SHP77 (cell line): ENCODE measurements at regions not wholly inside any gene's neighbourhood (a gene's known extent, or its start where the extent isn't known, plus 50 kb on each side); places are given as distances from the start of the nearest gene placed in this dataset.

Experiments
- DNase-seq, 2 experiments: peaks; one replicate each; lab custom pipeline; 2025; lab: John Stamatoyannopoulos, UW

DNA sequence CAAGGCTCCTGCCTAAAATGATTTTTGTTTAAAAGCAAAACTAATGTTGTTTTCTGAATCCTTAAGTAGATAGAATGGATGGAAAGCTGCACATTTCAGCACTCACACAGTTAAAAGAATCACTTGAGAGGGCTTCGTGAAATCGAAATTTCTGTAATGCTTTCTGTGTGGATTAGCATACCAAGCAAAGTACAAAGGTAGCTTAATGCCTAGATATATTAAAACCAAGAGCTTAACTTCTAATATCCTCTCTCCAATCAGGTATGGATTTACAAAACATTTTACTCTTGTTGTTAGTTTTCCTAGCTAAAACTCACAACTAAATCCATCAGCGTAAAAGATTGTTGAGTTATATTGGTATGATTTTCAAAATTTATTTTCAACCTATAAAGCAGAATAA, 378.8 kb upstream of the PRMT6 start:
- DNase-seq = no peak

DNA sequence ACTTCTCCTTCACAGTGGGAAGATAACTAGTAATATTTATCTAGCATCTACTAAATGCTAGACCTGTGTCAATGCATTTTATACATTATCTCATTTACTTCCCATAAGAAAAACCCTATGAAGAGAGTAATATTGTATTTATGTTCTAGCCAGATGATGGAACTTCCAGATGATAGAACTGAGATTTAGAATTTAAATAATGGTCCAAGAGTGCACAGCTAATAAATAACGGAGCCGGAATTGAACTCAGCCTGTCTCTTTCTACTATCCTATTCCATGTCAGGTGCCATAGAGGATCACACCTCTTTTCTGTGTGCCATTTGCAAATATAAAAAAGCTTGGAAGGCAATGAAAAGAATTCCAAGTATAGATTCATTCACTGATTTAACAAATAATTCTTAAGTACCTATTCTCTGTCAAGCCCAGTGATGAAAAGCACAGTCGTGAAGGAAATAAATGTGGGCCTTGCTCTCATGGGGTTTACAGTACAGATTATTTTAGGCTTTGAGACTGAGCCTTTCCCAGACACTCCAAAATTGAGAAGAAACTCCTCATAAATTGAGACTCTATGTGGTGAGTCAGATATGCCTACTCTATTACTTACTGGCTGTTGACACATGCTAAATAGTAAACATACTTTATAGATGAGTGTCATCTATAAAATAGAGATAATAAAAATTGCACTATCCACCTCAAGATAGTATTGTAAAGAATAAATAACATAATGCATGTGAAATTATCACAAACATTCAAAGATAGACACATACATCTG, 378.0 kb upstream of the PRMT6 start:
- DNase-seq = no peak

GRCh38 chr1:106680216-106680615, 376.3 kb upstream of the PRMT6 start:
- no peak for DNase-seq

- DNase-seq = no peak
These were observed 375.6 kb upstream of the PRMT6 start for GRCh38 chr1:106680776-106681344.

DNA sequence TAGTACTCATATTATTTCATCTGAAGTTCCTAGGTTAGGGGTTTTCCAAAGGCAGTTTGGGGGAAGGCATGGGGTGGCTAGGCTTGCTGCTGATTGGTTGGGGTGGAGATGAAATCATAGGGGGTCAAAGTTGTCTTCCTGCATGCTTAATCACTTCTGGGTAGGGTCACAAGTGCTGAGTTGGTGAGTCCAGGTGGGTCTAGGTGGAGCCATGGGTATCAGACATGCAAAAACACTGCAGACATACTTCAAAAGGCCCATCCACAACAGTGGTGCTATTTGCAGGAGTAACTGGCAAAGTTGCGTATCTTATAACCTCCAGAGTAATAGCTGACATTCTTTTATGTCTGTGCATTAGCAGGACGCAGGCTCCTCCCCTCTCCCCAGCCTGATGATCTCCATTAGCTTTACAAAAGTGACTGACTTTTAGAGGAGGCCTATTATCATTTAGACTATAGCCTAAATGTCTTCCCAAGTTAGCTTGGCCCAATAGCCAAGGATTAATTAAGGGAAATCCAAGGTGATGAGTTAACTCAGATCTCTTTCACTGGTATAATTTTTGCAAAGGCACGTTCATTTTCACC, 374.4 kb upstream of the PRMT6 start:
- DNase-seq = no peak

- DNase-seq = no peak
These were observed 368.0 kb upstream of the PRMT6 start for GRCh38 chr1:106688446-106688845.

- DNase-seq = no peak
These were observed 357.8 kb upstream of the PRMT6 start for GRCh38 chr1:106698660-106699059.

DNA sequence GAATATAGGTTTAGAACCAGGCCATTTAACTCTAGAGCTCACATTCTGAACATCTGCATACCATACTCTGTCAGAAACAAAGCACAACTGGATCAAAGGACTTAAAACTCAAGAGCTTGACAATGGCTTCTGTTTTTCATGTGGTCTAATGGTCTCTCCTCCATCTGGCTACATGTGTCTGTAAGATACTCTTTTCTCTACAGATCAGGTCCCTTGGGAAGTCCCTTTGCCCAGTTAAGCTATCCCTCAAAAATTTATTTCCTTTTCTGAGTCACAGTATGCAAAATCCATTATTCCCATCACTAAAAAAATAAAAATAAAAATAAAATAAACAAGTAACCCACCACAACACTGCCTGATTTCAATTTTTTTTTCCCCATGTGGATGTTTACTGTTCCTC, 357.0 kb upstream of the PRMT6 start:
- no peak for DNase-seq

- DNase-seq = no peak
These were observed 356.3 kb upstream of the PRMT6 start for GRCh38 chr1:106700211-106700610.

- DNase-seq = no peak
These were observed 350.5 kb upstream of the PRMT6 start for GRCh38 chr1:106705971-106706370.

- DNase-seq = no peak
These were observed 338.9 kb upstream of the PRMT6 start for GRCh38 chr1:106717591-106717990.

GRCh38 chr1:106721790-106722189, 334.7 kb upstream of the PRMT6 start:
- DNase-seq = no peak

- DNase-seq = no peak
These were observed 334.0 kb upstream of the PRMT6 start for GRCh38 chr1:106722466-106722865.

DNA sequence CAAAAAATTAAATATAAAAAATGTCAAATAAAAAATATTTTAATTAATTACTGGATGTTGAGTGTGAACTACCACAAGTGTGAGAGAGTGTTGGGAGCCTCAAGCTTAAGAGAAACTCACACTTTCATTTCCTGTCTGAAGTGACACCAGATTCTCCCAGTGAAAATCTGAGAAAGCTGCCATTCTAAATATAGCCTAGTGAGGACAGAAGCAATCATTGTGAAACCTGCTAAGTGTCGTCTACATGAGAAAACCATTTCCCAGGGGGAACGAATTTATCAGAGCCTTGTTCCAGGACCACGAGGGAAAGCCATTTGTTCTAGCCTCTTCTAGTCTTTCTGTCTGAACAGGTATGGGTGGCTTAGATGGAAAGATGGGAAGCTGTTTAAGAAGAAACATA, 329.3 kb upstream of the PRMT6 start:
- DNase-seq = no peak

GRCh38 chr1:106746448-106747085, 309.9 kb upstream of the PRMT6 start:
- no peak for DNase-seq

DNA sequence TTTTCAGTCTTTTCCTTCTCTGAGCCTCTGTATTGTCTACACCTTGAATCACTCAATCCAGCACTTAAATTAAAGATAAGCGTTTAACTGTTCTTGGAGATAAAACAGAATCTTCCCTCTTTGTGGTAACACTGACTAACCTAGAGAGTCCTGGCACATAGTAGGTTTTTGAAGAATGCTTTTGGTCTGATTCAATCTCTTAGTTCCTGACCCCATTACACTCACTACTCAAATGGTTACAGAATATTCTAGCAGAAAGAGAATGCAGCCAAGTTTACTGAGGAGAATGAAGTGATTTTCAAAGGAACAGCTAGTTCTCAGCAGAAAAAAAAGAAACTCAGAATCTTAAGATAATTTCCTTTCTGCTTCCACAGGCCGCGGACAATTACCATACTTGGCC, 309.2 kb upstream of the PRMT6 start:
- DNase-seq = no peak

DNA sequence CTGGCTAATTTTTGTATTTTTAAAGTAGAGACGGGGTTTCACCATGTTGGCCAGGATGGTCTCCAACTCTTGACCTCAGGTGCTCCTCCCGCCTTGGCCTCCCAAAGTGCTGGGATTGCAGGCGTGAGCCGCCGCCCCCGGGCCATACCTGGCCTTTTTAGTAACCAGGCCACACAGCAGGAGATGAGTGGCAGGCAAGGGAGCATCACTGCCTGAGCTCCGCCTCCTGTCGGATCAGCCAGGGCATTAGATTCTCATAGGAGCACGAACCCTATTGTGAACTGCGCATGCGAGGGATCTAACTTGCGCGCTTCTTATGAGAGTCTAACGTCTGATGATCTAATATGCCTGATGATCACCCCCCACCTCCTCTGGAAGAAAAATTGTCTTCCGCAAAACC, 308.7 kb upstream of the PRMT6 start:
- DNase-seq = no peak

DNA sequence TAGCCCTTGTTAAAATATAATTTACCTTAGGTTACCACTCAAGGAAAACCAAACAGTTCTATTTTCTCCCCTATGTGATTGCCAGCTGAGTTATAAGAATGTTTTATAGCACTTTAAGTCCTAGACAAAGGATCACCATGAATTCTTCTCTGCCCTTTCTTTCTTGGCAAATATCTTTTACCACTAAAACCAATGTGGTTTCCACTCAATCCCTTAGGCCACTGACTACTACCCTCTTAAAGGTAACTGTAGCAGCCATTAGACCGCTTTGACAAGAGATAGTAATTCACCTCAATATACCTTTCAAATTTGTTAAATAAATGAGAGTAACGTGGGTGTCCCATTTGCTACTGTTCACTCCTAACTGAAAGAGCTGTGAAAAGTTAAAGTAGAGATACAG, 307.9 kb upstream of the PRMT6 start:
- no peak for DNase-seq

DNA sequence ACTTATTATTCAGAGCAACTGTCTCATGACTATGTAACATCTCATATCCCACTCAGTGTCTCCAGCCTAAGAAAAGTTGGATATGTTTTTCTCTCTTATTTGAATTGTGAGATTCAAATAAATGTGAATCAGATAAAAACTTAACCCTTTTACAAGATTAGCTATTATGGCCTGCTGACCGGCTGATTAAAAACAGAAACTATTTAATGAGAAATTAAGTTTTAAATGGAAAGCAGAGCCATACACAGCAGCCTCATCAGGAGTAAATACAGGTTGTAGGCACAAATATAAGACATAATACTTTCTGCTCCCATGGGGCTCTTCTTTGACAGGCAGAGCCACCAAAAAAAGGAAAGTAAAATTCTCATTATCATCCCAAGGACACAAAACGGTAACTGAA, 307.0 kb upstream of the PRMT6 start:
- no peak for DNase-seq

- DNase-seq = no peak
These were observed 306.6 kb upstream of the PRMT6 start for GRCh38 chr1:106749906-106750305.

GRCh38 chr1:106751002-106751401, 305.5 kb upstream of the PRMT6 start:
- DNase-seq = no peak

GRCh38 chr1:106753066-106753465, 303.4 kb upstream of the PRMT6 start:
- no peak for DNase-seq

- no peak for DNase-seq
These were observed 301.5 kb upstream of the PRMT6 start for GRCh38 chr1:106754957-106755356.
